Fibroblast of skin of scalp (primary cell): ENCODE measurements at regions not wholly inside any gene's neighbourhood (a gene's known extent, or its start where the extent isn't known, plus 50 kb on each side); places are given as distances from the start of the nearest gene placed in this dataset.
A peak's percentile ranks its signal among the peaks of the same experiment; 100 is the strongest.
"Not testable (repeated sequence)": the region's sequence is repeated elsewhere in the genome, so short reads cannot be mapped to it uniquely, and the experiment has no call there.

Experiments
- DNase-seq: peaks from one replicate; pipeline ENCODE4 v3.0.0-alpha.2; 2013

DNA sequence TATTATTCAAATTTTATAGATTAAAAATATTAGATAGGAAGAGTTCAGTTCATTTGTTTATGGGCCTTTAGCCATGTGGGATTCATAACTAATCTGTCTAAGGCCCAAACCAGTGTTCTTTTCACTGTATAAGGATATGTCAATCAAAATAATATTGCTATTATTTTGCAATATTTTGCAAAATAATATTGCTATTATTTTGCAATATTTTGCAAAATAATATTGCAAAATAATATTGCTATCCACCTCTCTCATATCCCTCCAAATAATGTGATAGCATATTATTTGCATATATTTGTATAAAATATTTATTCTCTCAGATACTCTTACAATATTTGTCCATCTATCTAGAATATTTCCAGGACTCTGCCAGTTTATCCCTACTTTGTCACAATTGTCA is 595.3 kb upstream of the PTCHD4 start:
- no peak for DNase-seq

DNA sequence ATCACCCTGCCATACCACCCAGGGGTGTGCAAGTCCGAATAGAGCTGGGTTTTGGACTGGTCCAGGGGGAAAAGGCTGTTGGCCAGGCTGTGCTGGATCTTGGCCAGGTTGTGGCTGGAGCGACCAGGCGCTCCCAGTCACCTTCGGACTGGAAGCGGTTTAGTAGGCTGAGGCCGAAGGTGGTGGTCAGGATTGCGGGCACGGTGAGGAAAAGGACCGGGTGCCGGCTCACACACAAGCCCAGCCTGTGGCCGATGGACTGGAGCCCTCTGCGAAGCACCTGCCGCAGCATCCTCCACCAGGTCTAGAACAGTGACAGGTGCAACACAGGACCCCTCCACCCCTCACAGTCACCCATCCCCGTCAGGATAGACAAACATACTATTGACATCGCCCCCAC is 590.6 kb upstream of the PTCHD4 start:
- no peak for DNase-seq

DNA sequence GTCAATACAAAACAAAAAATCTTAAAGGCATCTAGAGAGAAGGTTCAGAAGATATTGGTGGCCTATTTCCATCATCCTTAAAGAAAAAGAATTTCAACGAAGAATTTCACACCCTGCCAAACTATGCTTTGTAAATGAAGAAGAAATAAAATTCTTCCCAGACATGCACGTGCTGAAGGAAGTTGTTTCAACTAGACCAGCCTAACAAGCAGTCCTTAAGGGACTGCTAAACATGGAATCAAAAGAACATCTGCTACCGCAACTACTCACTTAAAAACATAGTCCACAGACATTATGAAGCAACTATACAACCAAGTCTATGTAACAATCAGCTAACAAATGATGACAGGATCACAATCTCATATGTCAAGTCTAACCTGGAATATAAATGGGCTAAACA is 584.9 kb upstream of the PTCHD4 start:
- no peak for DNase-seq

DNA sequence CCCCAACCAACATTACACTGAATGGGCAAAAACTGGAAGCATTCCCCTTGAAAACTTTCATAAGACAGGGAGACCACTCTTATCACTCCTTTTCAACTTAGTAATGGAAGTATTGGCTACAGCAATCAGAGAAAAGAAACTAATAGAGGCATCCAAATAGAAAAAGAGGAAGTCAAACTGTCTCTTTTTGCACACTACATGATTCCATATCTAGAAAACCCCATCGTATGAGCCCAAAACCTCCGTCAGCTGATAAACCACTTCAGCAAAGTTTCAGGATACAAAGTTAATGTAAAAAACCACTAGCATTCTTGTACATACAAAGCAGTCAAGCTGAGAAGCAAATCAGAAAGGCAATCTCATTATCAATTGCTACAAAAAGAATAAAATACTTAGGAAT is 580.4 kb upstream of the PTCHD4 start:
- no peak for DNase-seq

DNA sequence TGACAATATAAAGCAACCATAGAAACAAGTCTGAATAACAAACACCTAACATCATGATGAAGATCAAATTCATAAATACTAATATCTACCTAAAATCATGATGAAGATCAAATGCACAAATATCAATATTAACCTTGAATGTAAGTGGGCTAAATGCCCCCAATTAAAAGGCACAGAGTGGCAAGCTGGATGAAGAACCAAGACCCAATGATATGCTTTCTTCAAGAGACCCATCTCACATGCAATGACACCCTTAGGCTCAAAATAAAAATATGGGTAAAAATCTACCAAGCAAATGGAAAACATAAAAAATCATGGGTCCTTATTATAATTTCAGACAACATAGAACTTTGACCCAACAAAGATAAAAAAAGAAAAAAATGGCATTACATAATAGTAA is 578.5 kb upstream of the PTCHD4 start:
- no peak for DNase-seq

DNA sequence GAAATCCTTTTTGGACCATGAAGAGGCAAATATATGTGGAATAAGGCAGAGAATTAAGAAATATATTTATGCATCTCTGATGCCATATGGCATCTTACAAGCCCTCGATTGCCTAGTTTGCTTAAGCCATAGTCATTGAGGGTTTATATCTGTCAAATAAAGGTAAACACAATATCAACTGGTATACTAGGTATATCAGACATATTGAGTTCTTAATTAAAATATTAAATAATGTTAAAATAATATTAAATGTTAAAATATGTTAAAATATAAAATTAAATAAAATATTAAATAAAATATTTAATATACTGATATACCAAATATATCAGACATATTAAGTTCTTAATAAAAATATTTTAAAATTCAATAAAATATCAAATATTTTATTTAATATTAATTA is 567.4 kb upstream of the PTCHD4 start:
- no peak for DNase-seq

DNA sequence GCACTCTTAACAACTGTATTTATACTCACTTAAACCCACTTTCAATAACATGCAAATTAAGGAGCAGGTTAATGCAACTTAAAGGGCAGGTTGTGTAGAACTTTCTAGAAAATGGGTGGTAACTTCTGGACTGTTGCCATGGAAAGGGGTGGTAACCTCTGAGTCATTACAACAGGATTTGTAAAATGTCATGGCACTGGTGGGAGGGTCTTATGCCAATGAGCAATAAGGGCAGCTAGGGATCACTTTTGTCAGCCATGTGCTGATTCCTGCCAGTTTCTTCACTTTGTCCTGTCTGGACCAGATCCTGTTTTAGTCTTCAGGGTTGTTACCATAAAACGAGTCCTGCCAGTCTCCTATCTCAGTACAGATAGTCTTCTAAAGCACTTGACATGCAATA is 560.5 kb upstream of the PTCHD4 start:
- no peak for DNase-seq

DNA sequence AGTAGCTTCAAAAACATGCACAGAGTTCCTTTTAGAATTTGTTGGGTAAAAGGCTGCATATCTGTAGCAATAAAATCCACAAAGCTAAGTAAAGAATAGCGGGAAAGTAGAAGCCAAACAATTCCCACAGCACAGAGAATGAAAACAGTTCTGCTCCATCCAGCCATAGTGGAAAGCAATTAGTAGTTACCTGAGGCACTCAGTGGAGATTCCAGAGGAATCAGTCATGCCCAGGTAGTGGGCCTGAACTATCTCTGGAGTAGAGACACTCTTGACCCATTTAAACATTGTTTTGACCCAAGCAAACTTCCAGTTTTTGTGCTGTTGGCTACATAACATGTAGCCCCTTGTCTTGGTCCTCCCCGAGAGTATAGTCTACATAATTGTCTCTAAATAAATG is 559.5 kb upstream of the PTCHD4 start:
- DNase-seq, result no peak

DNA sequence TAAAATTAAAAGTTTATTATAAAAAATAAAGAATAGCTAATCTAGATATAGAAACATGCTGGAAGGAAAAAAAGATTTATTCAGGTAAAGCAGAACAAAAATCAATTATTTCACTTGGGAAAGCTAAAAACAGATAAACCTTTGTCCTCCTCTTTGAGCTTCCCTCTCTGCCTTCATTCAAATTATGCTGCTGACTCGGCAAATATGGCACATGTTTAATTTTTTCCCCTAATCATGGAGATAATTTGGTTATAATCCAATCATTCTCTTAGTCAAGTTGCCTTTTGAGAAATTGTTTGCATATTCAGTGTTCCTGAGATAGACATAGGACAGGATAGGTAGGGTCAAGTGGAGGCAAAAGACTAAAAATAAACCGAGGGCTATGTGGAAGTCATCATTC is 556.8 kb upstream of the PTCHD4 start:
- no peak for DNase-seq

DNA sequence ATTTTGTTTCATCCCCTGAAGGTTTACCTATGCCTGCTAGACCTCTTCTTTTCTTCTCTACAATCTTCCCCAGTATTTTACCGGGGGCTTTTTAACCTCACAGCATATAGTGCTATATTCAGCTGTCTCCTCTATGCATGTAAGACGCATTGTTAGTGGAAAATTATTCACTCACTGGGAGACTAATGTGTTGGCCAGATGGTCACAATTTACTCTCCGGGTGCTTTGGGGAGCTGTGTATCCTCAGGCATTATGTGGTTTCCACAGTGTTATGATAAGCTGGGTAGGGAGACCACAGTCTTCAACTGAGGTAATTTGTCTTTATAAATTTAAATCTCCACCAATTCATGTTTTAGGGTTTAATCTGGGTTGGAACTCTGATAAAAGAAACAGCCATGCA is 553.8 kb upstream of the PTCHD4 start:
- peak; percentile 5 for DNase-seq

DNA sequence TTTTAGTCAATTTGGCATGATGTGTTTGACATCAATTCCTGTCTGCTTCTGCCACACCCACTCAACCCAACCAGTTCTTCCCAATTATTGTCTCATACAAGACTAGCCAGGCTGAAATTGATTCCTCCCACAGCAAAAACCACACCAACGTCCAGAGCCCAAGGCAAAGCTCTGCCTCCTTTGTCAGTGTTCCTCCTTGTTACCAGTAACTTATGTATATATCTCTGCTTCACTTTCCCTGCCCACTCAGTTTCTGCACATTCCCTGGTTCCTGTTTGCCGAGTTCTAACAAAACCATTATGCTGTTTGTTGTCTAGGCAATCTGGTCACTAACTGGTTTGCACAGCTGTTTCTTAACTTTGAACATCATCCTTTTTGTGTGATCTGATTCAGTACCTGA is 547.9 kb upstream of the PTCHD4 start:
- DNase-seq, result no peak

DNA sequence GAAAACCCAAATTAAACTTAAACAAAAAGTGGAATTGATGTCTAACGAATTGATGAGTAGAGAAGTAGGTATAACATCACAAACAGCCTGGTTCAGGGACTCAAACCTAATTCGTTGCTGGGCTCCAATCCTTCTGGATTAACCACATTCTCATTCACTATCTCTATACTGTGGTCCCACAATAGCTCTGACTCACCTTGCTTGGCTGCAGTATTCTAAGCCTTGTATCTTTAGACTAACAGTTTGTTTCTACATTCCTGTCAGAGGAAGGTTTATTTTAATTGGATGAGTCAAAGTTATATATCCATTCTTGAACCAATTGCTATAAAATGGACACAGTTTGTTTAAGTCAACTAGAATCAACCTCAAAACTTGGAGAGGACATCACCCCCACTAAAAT is 530.5 kb upstream of the PTCHD4 start:
- DNase-seq, result peak; percentile 0

DNA sequence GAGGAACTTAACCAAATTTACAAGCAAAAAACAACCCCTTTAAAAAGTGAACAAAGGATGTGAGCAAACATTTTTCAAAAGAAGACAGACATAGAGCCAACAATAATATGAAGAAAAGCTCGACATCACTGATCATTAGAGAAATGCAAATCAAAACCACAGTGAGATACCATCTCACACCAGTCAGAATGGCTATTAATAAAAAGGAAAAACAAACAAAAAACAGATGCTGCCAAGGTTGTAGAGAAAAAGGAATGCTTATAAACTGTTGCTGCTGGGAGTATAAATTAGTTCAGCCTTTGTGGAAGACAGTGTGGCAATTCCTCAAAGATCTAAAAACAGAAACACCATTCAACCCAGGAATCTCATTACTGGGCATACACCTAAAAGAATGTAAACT is 527.8 kb upstream of the PTCHD4 start:
- DNase-seq, result not testable (repeated sequence)

DNA sequence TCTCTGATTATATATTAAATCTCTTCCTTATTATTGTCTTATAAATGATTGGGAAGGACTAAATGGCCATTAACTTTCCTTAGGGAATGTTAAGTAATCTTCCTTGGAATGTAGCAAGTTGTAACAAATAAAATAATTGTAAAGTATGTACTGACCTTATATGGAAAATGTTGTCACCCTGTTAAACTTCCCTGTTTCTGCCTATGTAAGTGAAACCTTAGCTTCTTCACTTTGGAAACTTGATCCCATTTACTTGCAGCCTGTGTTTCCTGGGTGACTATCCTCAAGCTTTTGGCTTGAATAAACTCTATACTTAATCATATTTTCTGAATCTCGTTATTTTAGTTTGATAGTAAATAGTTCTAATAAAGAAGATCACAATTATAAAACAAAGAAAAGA is 519.5 kb upstream of the PTCHD4 start:
- no peak for DNase-seq

DNA sequence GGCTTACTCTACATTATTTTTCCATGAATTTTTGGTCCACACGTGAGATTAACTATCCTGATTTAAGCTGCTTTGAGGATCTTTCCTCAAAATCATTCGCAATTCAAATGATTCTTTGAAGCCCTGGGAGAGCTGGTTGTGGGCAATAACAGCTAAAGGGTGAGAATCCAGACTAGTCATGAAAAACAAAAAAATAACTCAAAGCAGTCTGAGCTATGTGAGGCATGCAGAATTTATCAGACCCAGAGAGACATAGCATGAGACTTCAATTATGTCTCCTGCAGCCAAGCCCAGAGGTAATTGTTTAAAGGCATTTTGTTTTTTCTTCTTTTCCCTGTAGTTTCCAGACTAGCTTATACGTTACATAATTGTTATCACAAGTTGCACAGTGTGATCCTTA is 517.3 kb upstream of the PTCHD4 start:
- DNase-seq, result peak; percentile 4

DNA sequence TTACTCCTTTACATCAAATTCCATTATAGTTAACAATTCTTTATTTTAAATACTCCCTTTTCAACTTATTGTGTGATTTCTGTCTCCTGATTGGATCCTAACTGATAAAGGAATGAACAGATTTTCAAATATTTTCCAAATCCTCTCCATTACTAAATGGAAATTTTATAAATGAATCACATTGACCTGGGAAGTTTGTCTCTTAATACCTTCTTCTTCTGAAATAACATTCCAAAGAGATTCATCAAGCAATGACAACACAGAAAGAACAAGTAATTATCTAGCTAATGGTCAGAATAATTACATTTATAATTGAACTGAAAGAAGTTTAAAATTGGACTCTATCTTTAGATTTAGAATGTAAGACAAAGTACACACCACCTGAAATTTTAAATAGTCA is 515.4 kb upstream of the PTCHD4 start:
- DNase-seq, result no peak

DNA sequence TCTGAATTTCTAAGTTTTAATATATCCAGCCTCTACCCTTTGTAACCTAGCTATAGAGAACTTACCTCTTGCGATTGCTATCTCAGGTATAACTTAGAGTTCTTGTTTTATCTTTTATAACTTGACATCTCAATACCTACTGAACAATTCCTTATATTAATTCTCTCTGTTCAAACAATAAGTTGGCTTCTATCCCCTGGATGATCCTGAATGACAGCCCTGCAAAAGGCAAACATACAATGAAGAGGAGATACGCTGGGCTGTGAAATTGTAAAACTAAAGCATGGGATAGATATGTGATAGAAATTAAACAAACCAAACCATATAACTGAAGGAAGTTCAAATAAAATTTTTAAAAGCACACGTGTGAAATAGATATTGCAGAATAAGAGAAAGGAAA is 513.6 kb upstream of the PTCHD4 start:
- no peak for DNase-seq

DNA sequence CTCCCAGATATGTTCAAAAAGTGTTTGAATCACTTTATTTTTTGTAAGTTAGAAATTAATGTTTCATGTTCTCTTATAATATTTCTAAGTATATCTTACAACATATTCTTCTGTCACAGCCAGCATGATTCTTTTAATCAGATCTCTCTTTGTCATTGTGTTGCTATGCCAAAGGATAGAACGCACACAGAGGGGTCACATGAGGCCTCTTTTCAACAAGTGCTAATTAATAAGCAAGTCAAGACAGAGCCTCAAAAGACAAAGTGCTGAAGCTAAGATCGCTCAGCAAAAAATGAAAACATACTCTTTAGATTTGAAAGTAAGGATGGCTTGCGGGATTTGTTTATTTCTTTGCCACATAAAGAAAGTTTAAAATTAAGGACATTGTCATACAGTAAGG is 508.8 kb upstream of the PTCHD4 start:
- no peak for DNase-seq

DNA sequence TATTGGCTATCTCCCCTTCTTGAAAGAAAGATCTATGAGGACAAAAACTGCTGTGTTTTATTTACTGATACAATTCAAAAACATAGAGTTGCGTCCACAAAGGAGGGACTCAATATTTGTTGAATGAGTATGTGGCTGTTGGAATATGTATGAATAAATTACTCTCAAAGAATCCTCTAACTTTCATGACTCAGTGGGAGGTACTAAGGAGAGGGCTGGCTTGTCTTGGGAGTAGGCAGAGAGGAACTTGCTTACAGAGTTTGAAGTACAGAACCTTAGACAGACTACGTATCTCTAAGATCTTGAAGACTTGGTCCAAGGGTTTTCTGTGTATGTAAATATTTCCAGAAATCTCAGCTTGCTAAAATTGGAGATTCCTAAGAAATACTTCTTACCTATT is 504.0 kb upstream of the PTCHD4 start:
- no peak for DNase-seq

DNA sequence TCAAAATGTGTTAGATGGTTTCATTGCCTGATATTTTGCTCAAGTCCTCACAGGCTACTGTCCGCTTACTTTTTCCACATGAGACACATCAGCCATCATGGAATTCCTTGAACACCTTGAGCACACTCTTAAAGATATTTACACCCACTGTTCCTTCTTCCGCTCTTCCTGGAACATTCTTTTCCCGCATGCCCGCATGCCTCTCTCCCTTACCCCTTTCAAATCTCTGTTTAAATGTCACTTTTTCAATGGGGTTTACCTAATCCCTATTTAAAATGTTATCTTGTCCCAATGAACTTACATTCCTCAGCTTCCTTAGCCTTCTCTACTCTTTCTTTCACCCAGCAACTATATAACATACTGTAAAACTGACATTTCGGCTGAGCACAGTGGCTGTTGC is 503.3 kb upstream of the PTCHD4 start:
- no peak for DNase-seq

DNA sequence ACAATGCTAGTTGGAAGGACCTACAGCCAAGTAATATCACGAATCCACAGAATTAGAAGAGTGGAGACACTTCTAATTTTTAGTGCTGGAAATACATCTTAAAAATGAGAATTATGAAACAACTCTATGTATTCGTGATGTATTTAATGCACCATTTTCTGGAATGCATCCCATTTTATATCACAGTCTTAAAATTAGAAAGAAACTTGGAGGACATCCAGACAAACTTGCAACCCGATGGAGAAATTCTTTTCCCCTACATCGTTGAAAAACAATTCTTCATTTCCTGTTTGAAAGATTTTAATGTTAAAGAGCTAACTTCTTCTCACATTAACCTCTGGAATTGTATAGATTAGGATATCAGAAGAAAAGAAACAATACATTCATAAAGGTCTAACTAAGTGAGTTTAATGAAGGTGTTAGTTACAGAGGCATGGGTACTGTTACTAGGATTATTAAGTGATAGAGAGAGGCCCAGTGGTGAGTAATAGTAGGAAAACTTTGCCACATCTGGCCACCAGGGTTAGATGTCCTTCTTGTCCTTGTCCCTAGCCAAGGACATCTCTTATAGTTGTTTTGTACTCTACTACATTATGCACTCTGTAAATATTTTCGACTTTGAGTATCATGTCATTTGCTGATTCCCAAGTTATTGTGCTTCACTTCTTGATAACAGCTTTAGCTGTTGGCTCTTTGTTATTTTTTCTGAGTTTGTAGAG is 502.4 kb upstream of the PTCHD4 start:
- DNase-seq, result no peak

DNA sequence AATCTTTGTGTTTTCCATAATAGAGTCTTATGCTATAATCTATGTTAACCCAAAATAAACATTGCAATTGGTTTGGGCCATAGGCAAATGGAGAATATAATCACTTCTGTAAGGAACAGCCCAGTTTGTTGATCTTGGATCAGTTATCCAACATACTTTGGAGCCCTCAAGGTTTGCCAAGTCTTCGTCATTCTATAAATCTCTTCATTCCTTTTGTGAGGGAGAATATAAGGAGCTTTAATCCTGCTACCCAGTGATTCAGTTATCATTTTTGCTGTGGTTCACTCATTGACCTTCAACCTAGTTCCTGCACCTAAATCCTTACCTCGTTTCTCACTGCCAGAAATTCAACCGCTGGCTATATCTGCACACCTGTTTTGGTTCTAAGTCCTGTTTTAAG is 500.3 kb upstream of the PTCHD4 start:
- peak; percentile 11 for DNase-seq

DNA sequence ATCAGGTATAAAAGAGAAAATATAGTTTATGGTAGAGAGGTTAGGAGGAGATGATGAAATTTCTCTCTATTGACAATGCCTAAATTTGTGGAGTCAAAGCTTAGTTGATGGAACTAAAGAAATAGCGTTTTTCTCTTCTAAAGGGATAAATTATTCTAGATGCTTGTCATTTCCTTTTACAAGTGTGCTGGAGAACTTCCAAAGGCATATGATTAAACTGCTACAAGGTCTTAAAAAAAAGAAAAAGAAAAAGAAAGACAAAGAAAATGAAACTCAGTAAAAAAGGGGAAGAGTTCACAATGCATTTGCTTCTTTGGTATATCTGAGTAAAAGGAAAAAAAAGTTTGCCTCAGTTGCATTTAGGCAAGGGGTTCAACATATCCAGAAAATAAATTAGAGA is 499.8 kb upstream of the PTCHD4 start:
- DNase-seq, result no peak

DNA sequence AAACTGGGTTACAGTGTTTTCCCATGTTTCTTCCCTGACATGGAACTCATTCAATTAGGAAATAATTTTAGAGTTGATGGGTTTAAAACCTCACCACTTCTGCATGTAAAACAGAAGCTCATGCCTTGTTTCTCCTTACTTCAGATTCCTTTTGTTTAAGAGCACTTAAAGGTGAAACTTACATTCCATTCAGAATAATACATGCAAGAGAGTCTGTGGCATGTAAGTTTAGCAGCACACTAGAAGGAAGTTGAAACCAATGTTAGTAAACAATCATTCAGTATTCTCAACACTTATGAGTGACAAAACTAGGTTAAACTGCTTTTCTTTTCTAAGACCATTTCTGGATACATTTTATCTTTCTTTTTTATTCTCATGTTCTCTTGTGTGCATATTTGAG is 495.6 kb upstream of the PTCHD4 start:
- DNase-seq, result no peak

DNA sequence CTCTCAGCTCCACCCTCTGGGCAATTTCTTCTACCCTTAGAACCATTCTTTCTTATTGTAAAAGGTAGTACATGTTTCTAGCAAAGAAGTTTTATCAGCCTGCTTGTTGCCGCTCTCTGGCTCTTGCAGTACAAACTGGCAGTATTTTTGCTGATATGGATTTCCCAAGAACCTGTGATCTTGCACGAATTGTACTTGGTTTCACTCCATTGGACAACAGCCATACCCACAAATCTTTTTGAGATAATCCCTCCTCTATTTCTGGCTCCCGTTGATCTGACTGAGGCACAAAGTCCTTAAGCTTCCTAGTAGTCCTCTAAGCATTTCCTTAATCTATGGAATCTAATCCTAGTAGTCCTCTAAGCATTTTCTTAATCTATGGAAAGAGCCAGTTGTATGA is 487.0 kb upstream of the PTCHD4 start:
- no peak for DNase-seq

DNA sequence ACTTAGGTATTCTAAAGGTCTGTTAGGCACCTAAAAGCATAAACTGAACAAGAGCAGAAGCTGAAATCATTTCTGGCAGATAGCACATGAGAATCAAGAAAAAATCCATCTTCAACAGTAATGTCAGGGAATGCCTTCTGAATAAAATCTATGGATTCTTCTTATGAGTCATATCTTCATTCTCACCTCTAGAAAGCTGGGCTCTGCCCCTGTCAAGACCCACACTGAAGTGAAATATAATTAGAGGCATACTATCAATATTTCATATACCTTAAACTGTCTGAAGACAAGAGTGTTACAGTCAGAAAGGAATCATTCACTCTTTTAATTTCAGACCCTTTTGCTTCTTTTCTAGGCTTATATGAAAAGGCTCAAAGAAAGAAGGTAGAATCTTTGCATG is 485.8 kb upstream of the PTCHD4 start:
- DNase-seq, result no peak
